Urinary bladder (tissue), 3 donors: ENCODE measurements at regions not wholly inside any gene's neighbourhood (a gene's known extent, or its start where the extent isn't known, plus 50 kb on each side); places are given as distances from the start of the nearest gene placed in this dataset.

ENCODE experiments used
- DNase-seq: peaks from one replicate; pipeline ENCODE4 v3.0.0-alpha.2; 2015; ENCODE audit errors: extremely low spot score
- H3K27ac ChIP-seq: one replicate; pipeline ENCODE4 v1.5.1; 2013; ENCODE audit warnings: low read depth, mild to moderate bottlenecking, moderate library complexity
- H3K36me3 ChIP-seq: one replicate; pipeline ENCODE4 v1.6.1; 2013; ENCODE audit warnings: mild to moderate bottlenecking, moderate library complexity; ENCODE audit not compliant: insufficient read depth
- H3K4me1 ChIP-seq: one replicate; pipeline ENCODE4 v1.6.1; 2013; ENCODE audit warnings: mild to moderate bottlenecking, moderate library complexity; ENCODE audit not compliant: insufficient read depth
- H3K4me3 ChIP-seq: one replicate; pipeline ENCODE4 v1.5.1; 2013; ENCODE audit warnings: low read depth, low read length
- WGBS: extraction: QIAGEN DNeasy Blood & Tissue Kit; methylation state at CpG from one replicate; pipeline ENCODE4 v1.1.7; 2013; 5-methylcytosine and 5-hydroxymethylcytosine counted together
- donor health status: healthy with polysubstance abuse.
- donor health status: healthy.

- WGBS = 92% methylated on average over 11 of the region's 11 CpGs
Measured at GRCh38 chr11:131193031-131193501, 177.3 kb upstream of the NTM start.

GRCh38 chr11:131194726-131195125 is 175.7 kb upstream of the NTM start:
- 91% methylated on average over 6 of the region's 6 CpGs for WGBS

More at GRCh38 chr11:131193031-131193501, 177.3 kb upstream of the NTM start:
- Histone ChIP-seq H3K36me3 (no peaks in the 10 kb centered on the region), H3K27ac (no peak overlapping the region), H3K4me1 (no peaks in the 10 kb centered on the region), H3K4me3 (no peak overlapping the region)
- DNase-seq = no peak

GRCh38 chr11:131195661-131196517 is 174.5 kb upstream of the NTM start:
- H3K36me3 ChIP-seq = no peaks in the 10 kb centered on the region
- H3K4me1 ChIP-seq = no peaks in the 10 kb centered on the region
- 16% methylated on average over 11 of the region's 11 CpGs for WGBS
- no peak for DNase-seq
- no peak overlapping the region for H3K4me3 ChIP-seq
- no peak overlapping the region for H3K27ac ChIP-seq

More at GRCh38 chr11:131194726-131195125, 175.7 kb upstream of the NTM start:
- no peak for DNase-seq
- Histone ChIP-seq H3K4me1 (no peaks in the 10 kb centered on the region), H3K36me3 (no peaks in the 10 kb centered on the region), H3K4me3 (no peak overlapping the region), H3K27ac (no peak overlapping the region)

GRCh38 chr11:131198161-131199014 is 172.0 kb upstream of the NTM start:
- H3K4me1 ChIP-seq = no peaks in the 10 kb centered on the region
- H3K36me3 ChIP-seq = no peaks in the 10 kb centered on the region
- H3K27ac ChIP-seq = no peak overlapping the region
- no peak overlapping the region for H3K4me3 ChIP-seq
- DNase-seq = no peak
- WGBS = 85% methylated on average over 15 of the region's 15 CpGs

- no peak for DNase-seq
- H3K4me3 ChIP-seq = no peak overlapping the region
- no peak overlapping the region for H3K27ac ChIP-seq
- WGBS = 95% methylated on average over 8 of the region's 8 CpGs
- no peaks in the 10 kb centered on the region for H3K4me1 ChIP-seq
- no peaks in the 10 kb centered on the region for H3K36me3 ChIP-seq
Measured at GRCh38 chr11:131199015-131199280, 171.5 kb upstream of the NTM start.

GRCh38 chr11:131201674-131202073 is 168.7 kb upstream of the NTM start:
- Histone ChIP-seq H3K4me3 (no peak overlapping the region), H3K27ac (no peak overlapping the region), H3K36me3 (no peaks in the 10 kb centered on the region), H3K4me1 (no peaks in the 10 kb centered on the region)
- 94% methylated on average over 12 of the region's 12 CpGs for WGBS
- DNase-seq = no peak

DNA sequence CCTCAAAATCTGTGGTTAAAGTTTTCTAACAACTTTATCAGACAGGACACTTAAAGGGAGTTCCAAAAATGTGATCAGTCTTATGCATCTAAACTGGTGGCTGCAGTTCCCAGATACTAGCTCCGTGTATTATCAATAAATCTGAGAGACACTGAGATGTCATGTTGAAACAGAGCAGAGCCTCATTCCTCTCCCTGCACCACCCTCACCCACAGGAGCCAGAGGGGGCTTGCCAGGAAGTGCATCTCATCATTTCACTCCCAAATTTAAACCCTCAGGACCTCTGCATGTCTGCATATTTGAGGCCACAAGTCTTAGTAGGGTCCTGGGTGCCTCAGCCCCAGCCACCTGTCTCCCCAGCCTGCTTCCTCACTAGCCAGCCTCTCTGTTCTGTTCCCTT is 167.4 kb upstream of the NTM start:
- Histone ChIP-seq H3K27ac (no peak overlapping the region), H3K4me3 (no peak overlapping the region), H3K4me1 (no peaks in the 10 kb centered on the region), H3K36me3 (no peaks in the 10 kb centered on the region)
- WGBS = 39% methylated on average over 1 of the region's 1 CpG
- no peak for DNase-seq

DNA sequence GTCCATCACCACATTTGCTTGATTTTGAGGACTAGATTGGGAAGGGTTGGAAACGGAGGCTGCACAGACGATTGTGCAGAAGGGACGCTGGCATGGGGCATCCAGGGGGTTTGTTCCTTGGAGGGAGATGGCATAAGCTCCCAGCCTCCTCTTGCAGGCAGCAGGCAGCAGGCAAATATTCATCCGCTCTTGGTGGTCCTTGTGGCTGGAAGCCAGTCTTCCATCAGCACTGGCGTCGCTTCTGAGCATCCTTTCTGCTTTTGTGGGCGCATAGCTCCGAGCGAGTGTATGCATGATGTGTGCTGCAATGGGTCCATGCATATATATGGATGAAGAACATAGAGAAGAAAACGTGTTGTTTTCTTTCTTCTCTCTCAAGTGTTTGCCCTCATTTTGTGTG is 166.1 kb upstream of the NTM start:
- Histone ChIP-seq H3K36me3 (no peaks in the 10 kb centered on the region), H3K4me3 (no peak overlapping the region), H3K4me1 (no peaks in the 10 kb centered on the region), H3K27ac (no peak overlapping the region)
- no peak for DNase-seq
- 93% methylated on average over 10 of the region's 10 CpGs for WGBS

- Histone ChIP-seq H3K4me3 (no peak overlapping the region), H3K36me3 (no peaks in the 10 kb centered on the region), H3K4me1 (no peaks in the 10 kb centered on the region), H3K27ac (no peak overlapping the region)
- DNase-seq = no peak
- 52% methylated on average over 11 of the region's 11 CpGs for WGBS
Measured at GRCh38 chr11:131204765-131205380, 165.5 kb upstream of the NTM start.

- WGBS = 73% methylated on average over 3 of the region's 3 CpGs
- H3K4me1 ChIP-seq = no peaks in the 10 kb centered on the region
- no peak overlapping the region for H3K27ac ChIP-seq
- H3K36me3 ChIP-seq = no peaks in the 10 kb centered on the region
- H3K4me3 ChIP-seq = no peak overlapping the region
- no peak for DNase-seq
Measured at GRCh38 chr11:131206671-131207070, 163.7 kb upstream of the NTM start.

- DNase-seq = no peak
- WGBS = 92% methylated on average over 6 of the region's 6 CpGs
- no peaks in the 10 kb centered on the region for H3K36me3 ChIP-seq
- no peak overlapping the region for H3K27ac ChIP-seq
- H3K4me3 ChIP-seq = no peak overlapping the region
- H3K4me1 ChIP-seq = no peaks in the 10 kb centered on the region
Measured at GRCh38 chr11:131207901-131208300, 162.5 kb upstream of the NTM start.

DNA sequence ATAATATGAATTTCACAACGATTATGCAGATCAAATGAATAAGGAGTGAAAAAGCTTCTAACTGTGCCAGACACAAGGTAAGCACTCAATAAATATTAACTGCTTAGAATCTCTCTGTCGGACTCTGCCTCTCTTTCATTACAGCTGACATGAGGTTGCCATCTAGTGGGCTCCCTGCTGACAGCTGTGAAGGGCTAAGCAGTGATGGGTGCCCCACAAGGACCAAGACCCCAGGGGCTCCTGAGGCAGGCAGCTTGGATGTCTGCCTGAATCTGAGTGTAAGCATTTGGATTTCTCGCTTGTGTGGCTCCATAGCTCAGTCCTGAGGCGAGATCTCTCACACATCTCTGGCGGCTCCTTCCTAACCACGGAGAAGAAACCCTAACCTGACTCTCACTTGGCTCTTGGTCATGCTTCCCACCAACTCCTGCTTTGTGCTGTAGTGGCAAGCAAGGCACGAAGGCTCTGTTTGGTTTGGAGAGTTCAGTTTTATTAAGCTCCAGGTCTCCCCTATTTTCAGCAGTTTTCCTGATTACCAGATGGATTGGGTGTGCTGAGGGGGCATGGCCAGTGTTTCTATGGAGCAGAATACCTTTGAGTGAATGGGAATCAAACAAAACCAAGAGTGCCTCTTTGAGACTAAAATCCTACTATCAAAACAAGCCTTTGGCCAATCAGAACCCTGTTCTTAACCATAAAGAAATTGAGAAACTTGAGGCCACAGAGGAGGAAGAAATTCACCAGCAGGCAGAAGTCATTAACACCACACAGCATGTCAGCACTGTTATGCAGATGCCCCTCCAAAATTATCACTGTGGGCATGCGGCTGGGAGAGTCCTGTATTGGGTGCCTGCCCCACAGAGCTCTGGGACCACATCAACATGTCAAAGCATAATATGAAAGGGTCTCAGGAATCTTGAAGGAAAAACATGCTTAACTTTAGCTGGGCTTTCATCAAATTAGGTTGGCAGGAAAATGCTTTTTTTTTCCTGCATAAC is 152.8 kb upstream of the NTM start:
- DNase-seq = no peak
- WGBS = 59% methylated on average over 8 of the region's 8 CpGs
- Histone ChIP-seq H3K27ac (no peak overlapping the region), H3K4me1 (no peaks in the 10 kb centered on the region), H3K4me3 (no peak overlapping the region), H3K36me3 (no peaks in the 10 kb centered on the region)

GRCh38 chr11:131218542-131218941 is 151.9 kb upstream of the NTM start:
- Histone ChIP-seq H3K36me3 (no peaks in the 10 kb centered on the region), H3K4me3 (no peak overlapping the region), H3K4me1 (no peaks in the 10 kb centered on the region), H3K27ac (no peak overlapping the region)
- DNase-seq = no peak
- 94% methylated on average over 1 of the region's 1 CpG for WGBS
